ENCODE measurements at regions not wholly inside any gene's neighbourhood (a gene's known extent, or its start where the extent isn't known, plus 50 kb on each side); places are given as distances from the start of the nearest gene placed in this dataset.

DNA sequence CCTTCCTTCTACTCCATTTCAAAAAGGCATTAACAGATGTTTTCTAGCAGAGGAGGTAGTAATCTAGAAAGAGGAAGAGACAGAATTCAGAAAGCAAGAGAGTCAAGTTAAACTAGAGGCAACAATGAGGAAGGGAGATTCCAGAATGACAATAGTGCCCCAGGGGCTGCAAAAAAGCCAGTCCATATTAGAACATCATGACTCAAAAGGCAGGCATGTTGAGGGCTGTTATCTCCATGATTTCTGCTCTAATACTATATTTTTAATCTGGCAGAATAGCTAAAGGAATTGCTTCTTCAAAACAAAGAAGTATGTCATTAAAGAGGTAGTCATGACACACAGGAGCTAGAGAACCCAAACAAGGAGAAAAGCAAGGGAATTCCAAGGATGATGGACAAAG, 599.6 kb downstream of the INHBA start:
- BruUV-seq (replicated peaks) = no TSS peak
- H3K79me2 ChIP-seq (ENCODE audit: insufficient read depth, low read depth, low read length) = no peaks in the 10 kb centered on the region
- no peaks in the 10 kb centered on the region for H3K4me1 ChIP-seq (ENCODE audit: insufficient read depth, low read length, poor library complexity, severe bottlenecking)
- no peak for TF ChIP-seq EZH2phosphoT487 (IDR thresholded peaks at IDR 0.05; ENCODE audit: borderline replicate concordance, low read depth, low read length)
- TF ChIP-seq, protein P1, sequence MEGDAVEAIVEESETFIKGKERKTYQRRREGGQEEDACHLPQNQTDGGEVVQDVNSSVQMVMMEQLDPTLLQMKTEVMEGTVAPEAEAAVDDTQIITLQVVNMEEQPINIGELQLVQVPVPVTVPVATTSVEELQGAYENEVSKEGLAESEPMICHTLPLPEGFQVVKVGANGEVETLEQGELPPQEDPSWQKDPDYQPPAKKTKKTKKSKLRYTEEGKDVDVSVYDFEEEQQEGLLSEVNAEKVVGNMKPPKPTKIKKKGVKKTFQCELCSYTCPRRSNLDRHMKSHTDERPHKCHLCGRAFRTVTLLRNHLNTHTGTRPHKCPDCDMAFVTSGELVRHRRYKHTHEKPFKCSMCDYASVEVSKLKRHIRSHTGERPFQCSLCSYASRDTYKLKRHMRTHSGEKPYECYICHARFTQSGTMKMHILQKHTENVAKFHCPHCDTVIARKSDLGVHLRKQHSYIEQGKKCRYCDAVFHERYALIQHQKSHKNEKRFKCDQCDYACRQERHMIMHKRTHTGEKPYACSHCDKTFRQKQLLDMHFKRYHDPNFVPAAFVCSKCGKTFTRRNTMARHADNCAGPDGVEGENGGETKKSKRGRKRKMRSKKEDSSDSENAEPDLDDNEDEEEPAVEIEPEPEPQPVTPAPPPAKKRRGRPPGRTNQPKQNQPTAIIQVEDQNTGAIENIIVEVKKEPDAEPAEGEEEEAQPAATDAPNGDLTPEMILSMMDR (conservative IDR thresholded peaks at IDR 0.05; ENCODE audit: low read length) = no peak
- intact Hi-C loops (cut with micrococcal nuclease; ENCODE audit: unreplicated experiment) = no loop called here
- H3K9me3 ChIP-seq (ENCODE audit: low read length) = no peaks in the 10 kb centered on the region
- H3K4me3 ChIP-seq (ENCODE audit: low read depth, low read length, poor library complexity, severe bottlenecking) = no peak overlapping the region
- no peaks in the 10 kb centered on the region for H3K36me3 ChIP-seq (ENCODE audit: insufficient read depth, low read length)
- H2AFZ ChIP-seq (ENCODE audit: low read length) = no peak overlapping the region
- DNase-seq (ENCODE audit: low spot score) = no peak
- H3K9me2 ChIP-seq (ENCODE audit: insufficient read depth, low read length) = no peaks in the 10 kb centered on the region
- ChIA-PET POLR2A (no interaction called here), CTCF (ENCODE audit: unreplicated experiment) (no interaction called here)
- H3K27ac ChIP-seq (ENCODE audit: low read depth, low read length, poor library complexity, severe bottlenecking) = no peak overlapping the region
- no peaks in the 10 kb centered on the region for H4K20me1 ChIP-seq (ENCODE audit: insufficient read depth, low read length)
- H3K4me2 ChIP-seq (ENCODE audit: low read length) = no peak overlapping the region

DNA sequence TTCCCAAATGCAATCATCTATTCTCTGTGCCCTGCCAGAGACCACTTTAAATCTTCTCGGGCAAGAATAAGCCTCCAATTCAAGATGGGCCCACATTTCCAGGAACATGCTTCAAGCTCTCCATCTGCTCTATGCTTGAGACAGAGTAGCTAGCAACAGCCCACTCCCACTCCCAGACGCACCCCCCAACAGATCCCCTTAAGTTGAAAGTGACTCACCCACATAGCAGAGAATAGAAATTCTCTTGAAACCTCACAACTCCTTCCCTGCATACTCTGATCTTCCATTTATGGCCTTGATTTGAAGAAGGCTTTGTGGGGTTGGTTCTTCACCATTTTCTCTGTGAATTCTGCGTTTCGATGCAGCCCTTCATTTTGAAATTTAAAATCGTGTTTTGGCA, 604.0 kb downstream of the INHBA start:
- Histone ChIP-seq H3K9me2 (ENCODE audit: insufficient read depth, low read length) (no peaks in the 10 kb centered on the region), H4K20me1 (ENCODE audit: insufficient read depth, low read length) (no peaks in the 10 kb centered on the region), H3K79me2 (ENCODE audit: insufficient read depth, low read depth, low read length) (no peaks in the 10 kb centered on the region), H3K27ac (ENCODE audit: low read depth, low read length, poor library complexity, severe bottlenecking) (no peak overlapping the region), H3K9me3 (ENCODE audit: low read length) (no peaks in the 10 kb centered on the region), H3K36me3 (ENCODE audit: insufficient read depth, low read length) (no peaks in the 10 kb centered on the region), H3K4me1 (ENCODE audit: insufficient read depth, low read length, poor library complexity, severe bottlenecking) (no peaks in the 10 kb centered on the region), H3K4me2 (ENCODE audit: low read length) (no peak overlapping the region), H3K4me3 (ENCODE audit: low read depth, low read length, poor library complexity, severe bottlenecking) (no peak overlapping the region), H2AFZ (ENCODE audit: low read length) (no peak overlapping the region)
- no TSS peak for BruUV-seq (replicated peaks)
- POLR2A ChIA-PET = no interaction called here
- no peak for DNase-seq (ENCODE audit: low spot score)
- intact Hi-C loops (cut with micrococcal nuclease; ENCODE audit: unreplicated experiment) = no loop called here
- CTCF ChIA-PET (ENCODE audit: unreplicated experiment) = no interaction called here
- TF ChIP-seq EZH2phosphoT487 (IDR thresholded peaks at IDR 0.05; ENCODE audit: borderline replicate concordance, low read depth, low read length) = no peak
- TF ChIP-seq, protein P1 (conservative IDR thresholded peaks at IDR 0.05; ENCODE audit: low read length) = no peak

DNA sequence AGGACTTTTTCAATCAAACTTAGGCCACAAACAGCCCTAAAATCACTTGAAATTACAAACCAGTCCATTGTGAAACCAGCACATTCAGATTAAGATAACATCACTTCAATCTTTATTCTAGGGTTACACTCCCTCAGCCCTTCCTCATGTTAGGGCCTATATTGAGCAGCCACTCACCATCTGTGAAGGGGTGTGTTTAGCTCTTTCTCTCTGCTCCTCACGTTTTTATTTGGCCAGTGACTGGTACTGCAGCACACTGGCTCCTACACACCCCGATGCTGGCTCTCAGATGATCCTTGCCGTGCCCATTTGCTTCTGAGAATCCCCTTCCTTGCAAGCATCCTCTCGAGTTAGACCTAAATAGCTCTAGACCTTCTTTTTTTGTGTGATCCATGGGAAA, 604.5 kb downstream of the INHBA start:
- Histone ChIP-seq H3K36me3 (ENCODE audit: insufficient read depth, low read length) (no peaks in the 10 kb centered on the region), H4K20me1 (ENCODE audit: insufficient read depth, low read length) (no peaks in the 10 kb centered on the region), H3K9me2 (ENCODE audit: insufficient read depth, low read length) (no peaks in the 10 kb centered on the region), H3K27ac (ENCODE audit: low read depth, low read length, poor library complexity, severe bottlenecking) (no peak overlapping the region), H3K4me1 (ENCODE audit: insufficient read depth, low read length, poor library complexity, severe bottlenecking) (no peaks in the 10 kb centered on the region), H3K9me3 (ENCODE audit: low read length) (no peaks in the 10 kb centered on the region), H3K79me2 (ENCODE audit: insufficient read depth, low read depth, low read length) (no peaks in the 10 kb centered on the region), H2AFZ (ENCODE audit: low read length) (no peak overlapping the region), H3K4me2 (ENCODE audit: low read length) (no peak overlapping the region), H3K4me3 (ENCODE audit: low read depth, low read length, poor library complexity, severe bottlenecking) (no peak overlapping the region)
- no TSS peak for BruUV-seq (replicated peaks)
- TF ChIP-seq, protein P1 (conservative IDR thresholded peaks at IDR 0.05; ENCODE audit: low read length) = no peak
- TF ChIP-seq EZH2phosphoT487 (IDR thresholded peaks at IDR 0.05; ENCODE audit: borderline replicate concordance, low read depth, low read length) = no peak
- POLR2A ChIA-PET = no interaction called here
- CTCF ChIA-PET (ENCODE audit: unreplicated experiment) = no interaction called here
- DNase-seq (ENCODE audit: low spot score) = no peak
- intact Hi-C loops (cut with micrococcal nuclease; ENCODE audit: unreplicated experiment) = no loop called here
